ENCODE measurements at regions not wholly inside any gene's neighbourhood (a gene's known extent, or its start where the extent isn't known, plus 50 kb on each side); places are given as distances from the start of the nearest gene placed in this dataset.

DNA sequence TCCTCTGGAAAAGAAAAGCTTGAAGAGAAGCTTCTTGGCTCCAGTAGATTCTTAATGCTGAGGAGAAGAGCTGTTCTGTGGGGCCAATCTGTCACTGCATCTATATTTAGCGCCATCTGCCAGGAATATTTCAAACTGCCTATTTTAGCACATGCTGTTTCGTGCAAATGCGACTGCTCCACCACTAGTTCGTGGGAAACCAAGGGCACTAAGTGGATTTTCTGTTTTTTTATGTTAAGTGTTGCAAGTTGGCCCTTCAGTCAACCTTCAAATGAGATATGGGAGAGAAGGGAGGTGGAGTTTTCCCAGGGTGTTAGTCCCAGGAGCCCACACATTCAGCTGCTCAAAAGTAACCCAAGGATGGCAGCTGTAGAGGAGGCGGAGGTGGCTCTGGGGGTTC is 91.9 kb downstream of the TSEN15 start:
- DNase-seq: no peak
- Histone ChIP-seq H3K56ac (ENCODE audit: insufficient read length, low read depth, low read length) (no peak overlapping the region), H3K23ac (ENCODE audit: insufficient read length, low read depth, low read length) (no peak overlapping the region), H2AFZ (ENCODE audit: low read length) (no peak overlapping the region), H3K9ac (ENCODE audit: extremely low read depth, insufficient read length, low read length) (no peak overlapping the region), H3K18ac (ENCODE audit: insufficient read length, low read depth, low read length) (no peak overlapping the region), H3K23me2 (ENCODE audit: insufficient read length, low read depth, low read length, poor library complexity, severe bottlenecking) (no peaks in the 10 kb centered on the region), H3K4me2 (ENCODE audit: insufficient read depth, insufficient read length, low read length) (no peak overlapping the region), H2BK5ac (ENCODE audit: insufficient read length, low read length) (no peak overlapping the region), H3K9me3 (ENCODE audit: control insufficient read depth, low read depth, low read length) (no peaks in the 10 kb centered on the region), H2BK20ac (ENCODE audit: low read depth, low read length, poor library complexity, severe bottlenecking) (no peak overlapping the region), H2BK120ac (ENCODE audit: low read depth, low read length, poor library complexity, severe bottlenecking) (no peak overlapping the region), H3K4ac (ENCODE audit: low read depth, low read length) (no peak overlapping the region), H2AK5ac (ENCODE audit: insufficient read length, low read length) (no peak overlapping the region), H3K79me1 (ENCODE audit: insufficient read depth, low read depth, low read length, poor library complexity, severe bottlenecking) (no peaks in the 10 kb centered on the region), H3K14ac (ENCODE audit: insufficient read depth, low read length) (no peak overlapping the region), H3K79me2 (ENCODE audit: insufficient read depth, low read length) (no peaks in the 10 kb centered on the region), H3K27me3 (ENCODE audit: insufficient read depth, low read length) (no peaks in the 10 kb centered on the region), H3T11ph (ENCODE audit: low read length) (no peak overlapping the region), H3K27ac (ENCODE audit: insufficient read length, low read depth, low read length) (no peak overlapping the region), H4K91ac (ENCODE audit: insufficient read length, low read depth, low read length) (no peak overlapping the region), H2BK15ac (ENCODE audit: low read depth, low read length) (no peak overlapping the region), H4K20me1 (ENCODE audit: control insufficient read depth, insufficient read depth, insufficient read length) (no peaks in the 10 kb centered on the region), H3K4me1 (ENCODE audit: insufficient read depth, low read length) (no peaks in the 10 kb centered on the region), H4K5ac (ENCODE audit: insufficient read length, low read depth, low read length) (no peak overlapping the region), H2BK12ac (ENCODE audit: insufficient read length, low read depth, low read length) (no peak overlapping the region), H4K8ac (replicated peaks; ENCODE audit: insufficient read length, low read depth, low read length) (no peak overlapping the region)
- Mint-ChIP-seq H3K36me3 (ENCODE audit: insufficient read depth in 1 of 3, low read depth in 3 of 3) (0 out of 7 replicates have a peak, but pooled peaks cover 0 to 1% (median 0%) of the 10 kb centered on the region in 3 experiments), H3K27me3 (ENCODE audit: low read depth) (peaks cover 3% of the 10 kb centered on the region), H3K27ac (no peak overlapping the region), H3K4me3 (no peak overlapping the region), H3K4me1 (peaks cover 5% of the 10 kb centered on the region in 2 experiments; a peak in 2 of 4 replicates), H3K9me3 (peaks cover 3% of the 10 kb centered on the region in 2 experiments; a peak in 1 of 5 replicates)
- TF ChIP-seq CTCF (conservative IDR thresholded peaks at IDR 0.05): no peak
- no CpG with 5 or more reads among the region's 5 CpGs for WGBS (ENCODE audit: extremely low coverage, insufficient read length, low lambda C conversion rate)
